Karpas-422 (cell line): ENCODE measurements at regions not wholly inside any gene's neighbourhood (a gene's known extent, or its start where the extent isn't known, plus 50 kb on each side); places are given as distances from the start of the nearest gene placed in this dataset.

ENCODE experiments used
- DNase-seq: peaks from one replicate; pipeline ENCODE4 v3.0.0-alpha.2; 2015
- H2AFZ ChIP-seq: fragments of 200-600 bp; sonication (generic); 2 replicates; pipeline ENCODE4 v1.6.1; 2014; ENCODE audit warnings: antibody characterized with exemption, low read length, mixed read lengths
- H3K27ac ChIP-seq: fragments of 200-600 bp; sonication (generic); 2 replicates; pipeline ENCODE4 v1.5.1; 2014; ENCODE audit warnings: mild to moderate bottlenecking, low read length, moderate library complexity
- H3K27me3 ChIP-seq: fragments of 200-600 bp; sonication (generic); 2 replicates; pipeline ENCODE4 v1.6.1; 2014; ENCODE audit warnings: low read length, mixed read lengths
- H3K36me3 ChIP-seq: fragments of 200-600 bp; sonication (generic); 2 replicates; pipeline ENCODE4 v1.6.1; 2014; ENCODE audit warnings: low read length, mixed read lengths; ENCODE audit not compliant: insufficient read depth
- H3K4me1 ChIP-seq: fragments of 200-600 bp; sonication (generic); 2 replicates; pipeline ENCODE4 v1.6.1; 2014; ENCODE audit warnings: mild to moderate bottlenecking, low read length, mixed read lengths
- H3K4me2 ChIP-seq: fragments of 200-600 bp; sonication (generic); 2 replicates; pipeline ENCODE4 v1.6.1; 2014; ENCODE audit warnings: low read length, low read depth, mild to moderate bottlenecking; ENCODE audit not compliant: poor library complexity, severe bottlenecking
- H3K4me3 ChIP-seq: fragments of 200-600 bp; sonication (generic); 2 replicates; pipeline ENCODE4 v1.5.1; 2014; ENCODE audit warnings: mild to moderate bottlenecking, antibody characterized with exemption, low read length, mixed read lengths
- H3K79me2 ChIP-seq: fragments of 200-600 bp; sonication (generic); 2 replicates; pipeline ENCODE4 v1.6.1; 2014; ENCODE audit warnings: mild to moderate bottlenecking, low read length, mixed read lengths
- H3K9ac ChIP-seq: fragments of 200-600 bp; sonication (generic); 2 replicates; pipeline ENCODE4 v1.6.0; 2014; ENCODE audit warnings: low read length
- H3K9me2 ChIP-seq: fragments of 200-600 bp; sonication (generic), shearing (Covaris generic); replicated peaks from 2 replicates; pipeline ENCODE4 v1.6.0; 2014; ENCODE audit warnings: mild to moderate bottlenecking, low read length, moderate library complexity; ENCODE audit not compliant: insufficient read depth
- H3K9me3 ChIP-seq: fragments of 300-700, 200-600 bp; sonication (generic); 2 replicates; pipeline ENCODE4 v1.6.1; 2014; ENCODE audit warnings: low read length, mixed read lengths
- H4K20me1 ChIP-seq: fragments of 200-600 bp; sonication (generic); 2 replicates; pipeline ENCODE4 v1.6.1; 2014; ENCODE audit warnings: mild to moderate bottlenecking, antibody characterized with exemption, low read length, low read depth; ENCODE audit not compliant: insufficient read depth

- Histone ChIP-seq H3K4me3 (no peak overlapping the region), H3K9ac (no peak overlapping the region), H3K4me1 (no peaks in the 10 kb centered on the region), H3K9me2 (no peaks in the 10 kb centered on the region), H2AFZ (no peak overlapping the region), H3K4me2 (no peak overlapping the region), H4K20me1 (no peaks in the 10 kb centered on the region), H3K9me3 (no peaks in the 10 kb centered on the region), H3K27me3 (no peaks in the 10 kb centered on the region), H3K36me3 (no peaks in the 10 kb centered on the region), H3K27ac (no peak overlapping the region), H3K79me2 (no peaks in the 10 kb centered on the region)
- DNase-seq = no peak
These were observed 64.6 kb upstream of the CALN1 start for GRCh38 chr7:72476608-72477305.

- H3K79me2 ChIP-seq = no peaks in the 10 kb centered on the region
- no peaks in the 10 kb centered on the region for H3K9me2 ChIP-seq
- H3K36me3 ChIP-seq = no peaks in the 10 kb centered on the region
- H3K4me2 ChIP-seq = no peak overlapping the region
- H4K20me1 ChIP-seq = no peaks in the 10 kb centered on the region
- H3K4me1 ChIP-seq = no peaks in the 10 kb centered on the region
- no peak overlapping the region for H3K9ac ChIP-seq
- H2AFZ ChIP-seq = no peak overlapping the region
- no peaks in the 10 kb centered on the region for H3K27me3 ChIP-seq
- H3K4me3 ChIP-seq = no peak overlapping the region
- no peak for DNase-seq
- no peak overlapping the region for H3K27ac ChIP-seq
- H3K9me3 ChIP-seq = no peaks in the 10 kb centered on the region
These were observed 55.1 kb upstream of the CALN1 start for GRCh38 chr7:72467237-72467636.

GRCh38 chr7:72466797-72467196 is 54.7 kb upstream of the CALN1 start:
- no peak for DNase-seq
- no peak overlapping the region for H3K4me2 ChIP-seq
- H3K27ac ChIP-seq = no peak overlapping the region
- no peak overlapping the region for H2AFZ ChIP-seq
- H3K9me2 ChIP-seq = no peaks in the 10 kb centered on the region
- no peaks in the 10 kb centered on the region for H4K20me1 ChIP-seq
- no peaks in the 10 kb centered on the region for H3K4me1 ChIP-seq
- no peaks in the 10 kb centered on the region for H3K9me3 ChIP-seq
- H3K36me3 ChIP-seq = no peaks in the 10 kb centered on the region
- no peaks in the 10 kb centered on the region for H3K27me3 ChIP-seq
- no peak overlapping the region for H3K9ac ChIP-seq
- H3K79me2 ChIP-seq = no peaks in the 10 kb centered on the region
- no peak overlapping the region for H3K4me3 ChIP-seq

GRCh38 chr7:72465521-72465920 is 53.4 kb upstream of the CALN1 start:
- no peaks in the 10 kb centered on the region for H3K36me3 ChIP-seq
- no peak for DNase-seq
- no peak overlapping the region for H3K4me2 ChIP-seq
- no peaks in the 10 kb centered on the region for H3K9me2 ChIP-seq
- H3K27me3 ChIP-seq = no peaks in the 10 kb centered on the region
- no peaks in the 10 kb centered on the region for H3K79me2 ChIP-seq
- H3K4me1 ChIP-seq = no peaks in the 10 kb centered on the region
- H3K9ac ChIP-seq = no peak overlapping the region
- no peak overlapping the region for H3K27ac ChIP-seq
- H3K4me3 ChIP-seq = no peak overlapping the region
- no peaks in the 10 kb centered on the region for H3K9me3 ChIP-seq
- no peaks in the 10 kb centered on the region for H4K20me1 ChIP-seq
- no peak overlapping the region for H2AFZ ChIP-seq

- no peak overlapping the region for H2AFZ ChIP-seq
These were observed 50.2 kb upstream of the CALN1 start for GRCh38 chr7:72462311-72462710.

More at GRCh38 chr7:72462311-72462710, 50.2 kb upstream of the CALN1 start:
- H3K9ac ChIP-seq = no peak overlapping the region
- no peaks in the 10 kb centered on the region for H3K27me3 ChIP-seq
- no peaks in the 10 kb centered on the region for H4K20me1 ChIP-seq
- no peak overlapping the region for H3K27ac ChIP-seq
- no peaks in the 10 kb centered on the region for H3K4me1 ChIP-seq
- DNase-seq = no peak
- H3K9me2 ChIP-seq = no peaks in the 10 kb centered on the region
- no peaks in the 10 kb centered on the region for H3K79me2 ChIP-seq
- H3K9me3 ChIP-seq = no peaks in the 10 kb centered on the region
- H3K4me3 ChIP-seq = no peak overlapping the region
- H3K4me2 ChIP-seq = no peak overlapping the region
- H3K36me3 ChIP-seq = no peaks in the 10 kb centered on the region
